ENCODE measurements at regions not wholly inside any gene's neighbourhood (a gene's known extent, or its start where the extent isn't known, plus 50 kb on each side); places are given as distances from the start of the nearest gene placed in this dataset.
A peak's percentile ranks its signal among the peaks of the same experiment; 100 is the strongest.

GRCh38 chr13:24097064-24097463 is 63.5 kb upstream of the SPATA13 start:
- no peak for ATAC-seq
- no peak overlapping the region for H3K4me3 ChIP-seq
- 0 out of 3 replicates have a peak overlapping the region, but pooled peaks have one; percentile 25 for H3K4me2 ChIP-seq
- ChIA-PET CTCF (interaction anchor here (1.0 kb wide), 1 partner anchor 137 kb away, joined by 4 read pairs; no protein-coding TSS in a partner anchor), POLR2A (no interaction called here)
- FAIRE-seq, result no peak
- peak overlapping the region in 1 of 2 experiments; percentile 50; a peak in 1 of 6 replicates for H3K27ac ChIP-seq
- 73% methylated on average over 4 of the region's 4 CpGs for WGBS (ENCODE audit: missing lambda C conversion rate)
- no peaks in the 10 kb centered on the region for H3K9me3 ChIP-seq
- TF ChIP-seq CEBPB (IDR thresholded peaks at IDR 0.05) (0 out of 4 replicates have a peak, but pooled peaks have one; percentile 4 to 25), POLR2A (IDR thresholded peaks at IDR 0.05; ENCODE audit: low read length) (no peak)
- DNase-seq (ENCODE audit: low read depth in 1 of 2, low spot score in 1 of 2), result peak in 1 of 2 experiments; percentile 5
- H3K4me1 ChIP-seq, result peaks cover 9% of the 10 kb centered on the region; the same call in 2 of the 3 replicates

DNA sequence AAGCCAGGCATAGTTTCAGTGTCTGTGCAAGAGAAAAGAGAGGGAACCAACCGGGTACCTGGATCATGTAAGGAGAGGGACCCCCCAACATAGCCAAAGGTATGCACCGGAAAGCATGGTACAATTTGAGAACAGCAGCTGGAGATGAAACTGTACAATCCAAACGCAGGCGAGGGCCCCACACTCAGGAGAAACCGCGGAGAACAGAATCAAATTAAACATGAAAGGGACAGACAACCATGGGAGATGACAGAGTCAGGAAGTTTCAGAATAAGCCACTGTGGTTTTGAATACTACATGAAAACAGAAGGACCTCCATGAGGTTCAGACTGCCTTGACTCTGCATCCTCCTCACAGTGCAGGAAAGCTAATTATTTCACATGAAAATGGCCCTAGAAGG is 62.9 kb upstream of the SPATA13 start:
- FAIRE-seq, result no peak
- no peak for TF ChIP-seq MAFK (IDR thresholded peaks at IDR 0.05; ENCODE audit: partially characterized antibody)
- no peak overlapping the region for H3K4me2 ChIP-seq
- no peak overlapping the region for H3K4me3 ChIP-seq
- 75% methylated on average over 6 of the region's 6 CpGs for WGBS (ENCODE audit: missing lambda C conversion rate)
- H3K4me1 ChIP-seq, result peaks cover 9% of the 10 kb centered on the region; the same call in 2 of the 3 replicates
- H3K27ac ChIP-seq, result no peak overlapping the region
- no peak for DNase-seq (ENCODE audit: low read depth in 1 of 2, low spot score in 1 of 2)
- H3K9me3 ChIP-seq, result no peaks in the 10 kb centered on the region
- CTCF ChIA-PET, result interaction anchor here (1.0 kb wide), 1 partner anchor 136 kb away, joined by 4 read pairs; no protein-coding TSS in a partner anchor
- POLR2A ChIA-PET, result no interaction called here
- no peak for ATAC-seq

GRCh38 chr13:24099490-24099889 is 61.0 kb upstream of the SPATA13 start:
- peaks cover 9% of the 10 kb centered on the region; the same call in 2 of the 3 replicates for H3K4me1 ChIP-seq
- H3K4me2 ChIP-seq, result no peak overlapping the region
- no peak for TF ChIP-seq HOXB5 (CRISPR knock-in tag; IDR thresholded peaks at IDR 0.05)
- no peak for TF ChIP-seq ZSCAN20 (CRISPR knock-in tag; IDR thresholded peaks at IDR 0.05)
- no peak for TF ChIP-seq POLR2AphosphoS2 (conservative IDR thresholded peaks at IDR 0.05; ENCODE audit: low read length)
- no peak for TF ChIP-seq POLR2A (IDR thresholded peaks at IDR 0.05; ENCODE audit: low read length)
- no peak for TF ChIP-seq GATA3 (IDR thresholded peaks at IDR 0.05; ENCODE audit: borderline replicate concordance)
- TF ChIP-seq CHD4 (IDR thresholded peaks at IDR 0.05; ENCODE audit: borderline replicate concordance), result no peak
- TF ChIP-seq CHD2 (IDR thresholded peaks at IDR 0.05; ENCODE audit: low read length, partially characterized antibody), result no peak
- TF ChIP-seq, protein P1, sequence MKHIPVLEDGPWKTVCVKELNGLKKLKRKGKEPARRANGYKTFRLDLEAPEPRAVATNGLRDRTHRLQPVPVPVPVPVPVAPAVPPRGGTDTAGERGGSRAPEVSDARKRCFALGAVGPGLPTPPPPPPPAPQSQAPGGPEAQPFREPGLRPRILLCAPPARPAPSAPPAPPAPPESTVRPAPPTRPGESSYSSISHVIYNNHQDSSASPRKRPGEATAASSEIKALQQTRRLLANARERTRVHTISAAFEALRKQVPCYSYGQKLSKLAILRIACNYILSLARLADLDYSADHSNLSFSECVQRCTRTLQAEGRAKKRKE (CRISPR knock-in tag; IDR thresholded peaks at IDR 0.05; ENCODE audit: low read depth), result no peak
- TF ChIP-seq SREBF2 (IDR thresholded peaks at IDR 0.05), result no peak
- TF ChIP-seq, protein P2, sequence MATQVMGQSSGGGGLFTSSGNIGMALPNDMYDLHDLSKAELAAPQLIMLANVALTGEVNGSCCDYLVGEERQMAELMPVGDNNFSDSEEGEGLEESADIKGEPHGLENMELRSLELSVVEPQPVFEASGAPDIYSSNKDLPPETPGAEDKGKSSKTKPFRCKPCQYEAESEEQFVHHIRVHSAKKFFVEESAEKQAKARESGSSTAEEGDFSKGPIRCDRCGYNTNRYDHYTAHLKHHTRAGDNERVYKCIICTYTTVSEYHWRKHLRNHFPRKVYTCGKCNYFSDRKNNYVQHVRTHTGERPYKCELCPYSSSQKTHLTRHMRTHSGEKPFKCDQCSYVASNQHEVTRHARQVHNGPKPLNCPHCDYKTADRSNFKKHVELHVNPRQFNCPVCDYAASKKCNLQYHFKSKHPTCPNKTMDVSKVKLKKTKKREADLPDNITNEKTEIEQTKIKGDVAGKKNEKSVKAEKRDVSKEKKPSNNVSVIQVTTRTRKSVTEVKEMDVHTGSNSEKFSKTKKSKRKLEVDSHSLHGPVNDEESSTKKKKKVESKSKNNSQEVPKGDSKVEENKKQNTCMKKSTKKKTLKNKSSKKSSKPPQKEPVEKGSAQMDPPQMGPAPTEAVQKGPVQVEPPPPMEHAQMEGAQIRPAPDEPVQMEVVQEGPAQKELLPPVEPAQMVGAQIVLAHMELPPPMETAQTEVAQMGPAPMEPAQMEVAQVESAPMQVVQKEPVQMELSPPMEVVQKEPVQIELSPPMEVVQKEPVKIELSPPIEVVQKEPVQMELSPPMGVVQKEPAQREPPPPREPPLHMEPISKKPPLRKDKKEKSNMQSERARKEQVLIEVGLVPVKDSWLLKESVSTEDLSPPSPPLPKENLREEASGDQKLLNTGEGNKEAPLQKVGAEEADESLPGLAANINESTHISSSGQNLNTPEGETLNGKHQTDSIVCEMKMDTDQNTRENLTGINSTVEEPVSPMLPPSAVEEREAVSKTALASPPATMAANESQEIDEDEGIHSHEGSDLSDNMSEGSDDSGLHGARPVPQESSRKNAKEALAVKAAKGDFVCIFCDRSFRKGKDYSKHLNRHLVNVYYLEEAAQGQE (IDR thresholded peaks at IDR 0.05), result no peak
- TF ChIP-seq ZC3H11A (IDR thresholded peaks at IDR 0.05), result no peak
- no peak for TF ChIP-seq MAZ (IDR thresholded peaks at IDR 0.05; ENCODE audit: borderline replicate concordance, low read depth, low read length)
- no peak for TF ChIP-seq EP300 (IDR thresholded peaks at IDR 0.05)
- H3K4me3 ChIP-seq, result no peak overlapping the region
- FAIRE-seq, result no peak
- H3K9me3 ChIP-seq, result no peaks in the 10 kb centered on the region
- 53% methylated on average over 4 of the region's 5 CpGs for WGBS (ENCODE audit: missing lambda C conversion rate)
- no peak overlapping the region for H3K27ac ChIP-seq
- no peak for ATAC-seq
- DNase-seq (ENCODE audit: low read depth in 1 of 2, low spot score in 1 of 2), result no peak
- POLR2A ChIA-PET, result no interaction called here
- CTCF ChIA-PET, result interaction anchor here (0.9 kb wide), 1 partner anchor 42 kb away, joined by 3 read pairs; no protein-coding TSS in a partner anchor

- no peak for ATAC-seq
- WGBS (ENCODE audit: missing lambda C conversion rate), result 86% methylated on average over 3 of the region's 3 CpGs
Observed at GRCh38 chr13:24100188-24100587, 60.3 kb upstream of the SPATA13 start.

More at GRCh38 chr13:24100188-24100587, 60.3 kb upstream of the SPATA13 start:
- no peak for TF ChIP-seq MAX (IDR thresholded peaks at IDR 0.05)
- TF ChIP-seq CBX8 (IDR thresholded peaks at IDR 0.05), result no peak
- TF ChIP-seq FOXS1 (CRISPR knock-in tag; IDR thresholded peaks at IDR 0.05), result no peak
- TF ChIP-seq MAZ (IDR thresholded peaks at IDR 0.05; ENCODE audit: borderline replicate concordance, low read depth, low read length), result no peak
- TF ChIP-seq RNF2 (IDR thresholded peaks at IDR 0.05; ENCODE audit: borderline replicate concordance, low read depth), result no peak
- TF ChIP-seq, protein P3, sequence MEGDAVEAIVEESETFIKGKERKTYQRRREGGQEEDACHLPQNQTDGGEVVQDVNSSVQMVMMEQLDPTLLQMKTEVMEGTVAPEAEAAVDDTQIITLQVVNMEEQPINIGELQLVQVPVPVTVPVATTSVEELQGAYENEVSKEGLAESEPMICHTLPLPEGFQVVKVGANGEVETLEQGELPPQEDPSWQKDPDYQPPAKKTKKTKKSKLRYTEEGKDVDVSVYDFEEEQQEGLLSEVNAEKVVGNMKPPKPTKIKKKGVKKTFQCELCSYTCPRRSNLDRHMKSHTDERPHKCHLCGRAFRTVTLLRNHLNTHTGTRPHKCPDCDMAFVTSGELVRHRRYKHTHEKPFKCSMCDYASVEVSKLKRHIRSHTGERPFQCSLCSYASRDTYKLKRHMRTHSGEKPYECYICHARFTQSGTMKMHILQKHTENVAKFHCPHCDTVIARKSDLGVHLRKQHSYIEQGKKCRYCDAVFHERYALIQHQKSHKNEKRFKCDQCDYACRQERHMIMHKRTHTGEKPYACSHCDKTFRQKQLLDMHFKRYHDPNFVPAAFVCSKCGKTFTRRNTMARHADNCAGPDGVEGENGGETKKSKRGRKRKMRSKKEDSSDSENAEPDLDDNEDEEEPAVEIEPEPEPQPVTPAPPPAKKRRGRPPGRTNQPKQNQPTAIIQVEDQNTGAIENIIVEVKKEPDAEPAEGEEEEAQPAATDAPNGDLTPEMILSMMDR (IDR thresholded peaks at IDR 0.05), result no peak
- no peak for TF ChIP-seq CEBPB (IDR thresholded peaks at IDR 0.05)
- ChIA-PET CTCF (interaction anchor here (0.9 kb wide), 1 partner anchor 41 kb away, joined by 3 read pairs; no protein-coding TSS in a partner anchor), POLR2A (no interaction called here)
- no peak for DNase-seq (ENCODE audit: low read depth in 1 of 2, low spot score in 1 of 2)
- Histone ChIP-seq H3K4me1 (peaks cover 9% of the 10 kb centered on the region; the same call in 2 of the 3 replicates), H3K4me3 (no peak overlapping the region), H3K4me2 (no peak overlapping the region), H3K27ac (no peak overlapping the region), H3K9me3 (no peaks in the 10 kb centered on the region)
- FAIRE-seq, result no peak
